ENCODE measurements at regions not wholly inside any gene's neighbourhood (a gene's known extent, or its start where the extent isn't known, plus 50 kb on each side); places are given as distances from the start of the nearest gene placed in this dataset.

GRCh38 chr12:42887657-42888056, 298.1 kb upstream of the PRICKLE1 start:
- no peak overlapping the region for H2AFZ ChIP-seq (ENCODE audit: insufficient read depth, low read depth, low read length, poor library complexity, severe bottlenecking)
- H3K27ac ChIP-seq (ENCODE audit: low read depth in 1 of 2, low read length in 2 of 2) = no peak overlapping the region
- no peaks in the 10 kb centered on the region for H3K4me1 ChIP-seq (ENCODE audit: control insufficient read depth in 1 of 2, insufficient read depth in 2 of 2, low read length in 2 of 2)
- intact Hi-C loops (cut with micrococcal nuclease) = no loop called here
- Mint-ChIP-seq H3K9me3 (peaks cover 0 to 10% (median 4%) of the 10 kb centered on the region in 7 donors), H3K36me3 (no peaks in the 10 kb centered on the region), H3K4me3 (no peak overlapping the region), H3K4me1 (no peaks in the 10 kb centered on the region), H3K27ac (no peak overlapping the region), H3K27me3 (ENCODE audit: low read depth in 3 of 3) (peaks cover 0 to under 1% (median 0%) of the 10 kb centered on the region in 3 donors)
- H3K79me2 ChIP-seq (ENCODE audit: insufficient read depth, low read length) = no peaks in the 10 kb centered on the region
- no peak overlapping the region for H3K4me2 ChIP-seq (replicated peaks; ENCODE audit: extremely low read depth, low read length, poor library complexity, severe bottlenecking)
- no peak for DNase-seq
- no peaks in the 10 kb centered on the region for H3K9me3 ChIP-seq (replicated peaks in 1 of 2; ENCODE audit: control insufficient read depth in 1 of 2, insufficient read depth in 1 of 2, low read length in 2 of 2)
- no peaks in the 10 kb centered on the region for H3K36me3 ChIP-seq (replicated peaks in 1 of 2; ENCODE audit: control insufficient read depth in 1 of 2, insufficient read depth in 2 of 2, low read length in 2 of 2)
- H3K27me3 ChIP-seq (ENCODE audit: control insufficient read depth in 2 of 2, insufficient read depth in 2 of 2, low read length in 2 of 2) = no peaks in the 10 kb centered on the region
- no peak overlapping the region for H3K4me3 ChIP-seq (replicated peaks in 1 of 3; ENCODE audit: low read depth in 2 of 3, low read length in 3 of 3)
- TF ChIP-seq CTCF (IDR thresholded peaks at IDR 0.05) = no peak
- H4K20me1 ChIP-seq (ENCODE audit: insufficient read depth, low read length) = no peaks in the 10 kb centered on the region
- no CpG with 5 or more reads among the region's 1 CpG for WGBS (ENCODE audit: insufficient coverage)
- H3K9ac ChIP-seq (ENCODE audit: insufficient read depth, low read length, poor library complexity, severe bottlenecking) = no peak overlapping the region

GRCh38 chr12:42886160-42886559, 296.6 kb upstream of the PRICKLE1 start:
- DNase-seq = no peak
- H3K36me3 ChIP-seq (replicated peaks in 1 of 2; ENCODE audit: control insufficient read depth in 1 of 2, insufficient read depth in 2 of 2, low read length in 2 of 2) = no peaks in the 10 kb centered on the region
- H4K20me1 ChIP-seq (ENCODE audit: insufficient read depth, low read length) = no peaks in the 10 kb centered on the region
- Mint-ChIP-seq H3K9me3 (peaks cover 0 to 11% (median 5%) of the 10 kb centered on the region in 7 donors), H3K4me1 (no peaks in the 10 kb centered on the region), H3K27me3 (ENCODE audit: low read depth in 3 of 3) (no peaks in the 10 kb centered on the region), H3K36me3 (no peaks in the 10 kb centered on the region), H3K27ac (no peak overlapping the region), H3K4me3 (no peak overlapping the region)
- intact Hi-C loops (cut with micrococcal nuclease) = no loop called here
- peaks cover 0 to 2% of the 10 kb centered on the region in 2 donors for H3K9me3 ChIP-seq (replicated peaks in 1 of 2; ENCODE audit: control insufficient read depth in 1 of 2, insufficient read depth in 1 of 2, low read length in 2 of 2)
- no peaks in the 10 kb centered on the region for H3K4me1 ChIP-seq (ENCODE audit: control insufficient read depth in 1 of 2, insufficient read depth in 2 of 2, low read length in 2 of 2)
- no peak overlapping the region for H2AFZ ChIP-seq (ENCODE audit: insufficient read depth, low read depth, low read length, poor library complexity, severe bottlenecking)
- no peak overlapping the region for H3K9ac ChIP-seq (ENCODE audit: insufficient read depth, low read length, poor library complexity, severe bottlenecking)
- WGBS (ENCODE audit: insufficient coverage) = 80% methylated on average over 1 of the region's 3 CpGs
- H3K27me3 ChIP-seq (ENCODE audit: control insufficient read depth in 2 of 2, insufficient read depth in 2 of 2, low read length in 2 of 2) = no peaks in the 10 kb centered on the region
- H3K79me2 ChIP-seq (ENCODE audit: insufficient read depth, low read length) = no peaks in the 10 kb centered on the region
- TF ChIP-seq CTCF (IDR thresholded peaks at IDR 0.05) = no peak
- no peak overlapping the region for H3K4me3 ChIP-seq (replicated peaks in 1 of 3; ENCODE audit: low read depth in 2 of 3, low read length in 3 of 3)
- H3K4me2 ChIP-seq (replicated peaks; ENCODE audit: extremely low read depth, low read length, poor library complexity, severe bottlenecking) = no peak overlapping the region
- H3K27ac ChIP-seq (ENCODE audit: low read depth in 1 of 2, low read length in 2 of 2) = no peak overlapping the region
